NB4 (cell line): ENCODE measurements at regions not wholly inside any gene's neighbourhood (a gene's known extent, or its start where the extent isn't known, plus 50 kb on each side); places are given as distances from the start of the nearest gene placed in this dataset.

Experiments used
- POLR2A ChIP-seq: IDR thresholded peaks from 2 replicates; pipeline ENCODE4 v1.6.1; 2011; ENCODE audit warnings: mild to moderate bottlenecking; ENCODE audit not compliant: insufficient read length; ENCODE audit errors: extremely low read depth
- TF ChIP-seq, protein P1 (sequence below): IDR thresholded peaks from 2 replicates; pipeline ENCODE4 v1.6.1; 2011; ENCODE audit warnings: low read depth, low read length

DNA sequence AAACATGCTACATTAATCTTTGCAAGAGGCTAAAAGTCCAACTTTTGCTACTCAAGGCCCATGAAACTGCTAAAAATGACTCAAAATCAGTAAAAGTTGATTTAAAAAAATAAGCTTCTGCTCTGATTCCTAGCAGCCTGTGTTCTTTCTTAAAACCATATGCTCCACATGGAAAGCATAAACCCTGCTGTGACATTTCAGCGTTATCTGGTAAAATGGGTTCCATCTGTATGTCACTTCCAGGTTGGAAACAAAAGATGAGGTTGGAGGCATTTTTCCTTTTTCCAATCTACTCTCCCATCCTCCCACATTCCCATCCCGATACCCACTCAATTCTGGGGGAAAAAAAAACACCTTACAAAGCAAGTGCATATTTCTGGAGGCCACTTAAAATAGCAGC, 439.5 kb downstream of the NEBL start:
- TF ChIP-seq, protein P1, sequence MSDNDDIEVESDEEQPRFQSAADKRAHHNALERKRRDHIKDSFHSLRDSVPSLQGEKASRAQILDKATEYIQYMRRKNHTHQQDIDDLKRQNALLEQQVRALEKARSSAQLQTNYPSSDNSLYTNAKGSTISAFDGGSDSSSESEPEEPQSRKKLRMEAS = no peak
- TF ChIP-seq POLR2A = no peak
